ENCODE measurements at regions not wholly inside any gene's neighbourhood (a gene's known extent, or its start where the extent isn't known, plus 50 kb on each side); places are given as distances from the start of the nearest gene placed in this dataset.

DNA sequence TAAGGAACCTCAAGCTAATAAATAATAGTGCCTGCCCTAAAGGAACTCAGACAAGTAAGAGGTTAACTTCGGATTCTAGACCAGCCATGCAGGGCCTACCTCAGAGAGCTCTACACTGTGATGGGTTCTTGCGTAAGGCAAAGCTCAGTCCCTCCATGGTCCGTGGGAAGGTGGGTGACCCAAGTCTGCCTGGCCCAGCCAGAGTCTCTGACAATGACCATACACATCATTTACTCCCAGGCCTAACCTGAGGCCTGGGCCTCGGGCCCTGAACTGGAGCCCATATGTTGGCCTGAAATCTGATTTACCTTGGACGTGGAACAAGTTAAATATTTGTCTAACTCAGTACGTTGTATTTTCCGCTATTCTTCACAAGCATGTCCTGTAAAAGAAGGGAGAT is 55.1 kb downstream of the TMEM174 start:
- no peak for TF ChIP-seq ISL1 (CRISPR knock-in tag; IDR thresholded peaks at IDR 0.05)
- TF ChIP-seq TOX (CRISPR knock-in tag; IDR thresholded peaks at IDR 0.05; ENCODE audit: borderline replicate concordance): no peak
- TF ChIP-seq, protein P1, sequence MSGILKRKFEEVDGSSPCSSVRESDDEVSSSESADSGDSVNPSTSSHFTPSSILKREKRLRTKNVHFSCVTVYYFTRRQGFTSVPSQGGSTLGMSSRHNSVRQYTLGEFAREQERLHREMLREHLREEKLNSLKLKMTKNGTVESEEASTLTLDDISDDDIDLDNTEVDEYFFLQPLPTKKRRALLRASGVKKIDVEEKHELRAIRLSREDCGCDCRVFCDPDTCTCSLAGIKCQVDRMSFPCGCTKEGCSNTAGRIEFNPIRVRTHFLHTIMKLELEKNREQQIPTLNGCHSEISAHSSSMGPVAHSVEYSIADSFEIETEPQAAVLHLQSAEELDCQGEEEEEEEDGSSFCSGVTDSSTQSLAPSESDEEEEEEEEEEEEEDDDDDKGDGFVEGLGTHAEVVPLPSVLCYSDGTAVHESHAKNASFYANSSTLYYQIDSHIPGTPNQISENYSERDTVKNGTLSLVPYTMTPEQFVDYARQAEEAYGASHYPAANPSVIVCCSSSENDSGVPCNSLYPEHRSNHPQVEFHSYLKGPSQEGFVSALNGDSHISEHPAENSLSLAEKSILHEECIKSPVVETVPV (CRISPR knock-in tag; IDR thresholded peaks at IDR 0.05): no peak
- TF ChIP-seq CSDC2 (CRISPR knock-in tag; IDR thresholded peaks at IDR 0.05): no peak
- TF ChIP-seq, protein P2, sequence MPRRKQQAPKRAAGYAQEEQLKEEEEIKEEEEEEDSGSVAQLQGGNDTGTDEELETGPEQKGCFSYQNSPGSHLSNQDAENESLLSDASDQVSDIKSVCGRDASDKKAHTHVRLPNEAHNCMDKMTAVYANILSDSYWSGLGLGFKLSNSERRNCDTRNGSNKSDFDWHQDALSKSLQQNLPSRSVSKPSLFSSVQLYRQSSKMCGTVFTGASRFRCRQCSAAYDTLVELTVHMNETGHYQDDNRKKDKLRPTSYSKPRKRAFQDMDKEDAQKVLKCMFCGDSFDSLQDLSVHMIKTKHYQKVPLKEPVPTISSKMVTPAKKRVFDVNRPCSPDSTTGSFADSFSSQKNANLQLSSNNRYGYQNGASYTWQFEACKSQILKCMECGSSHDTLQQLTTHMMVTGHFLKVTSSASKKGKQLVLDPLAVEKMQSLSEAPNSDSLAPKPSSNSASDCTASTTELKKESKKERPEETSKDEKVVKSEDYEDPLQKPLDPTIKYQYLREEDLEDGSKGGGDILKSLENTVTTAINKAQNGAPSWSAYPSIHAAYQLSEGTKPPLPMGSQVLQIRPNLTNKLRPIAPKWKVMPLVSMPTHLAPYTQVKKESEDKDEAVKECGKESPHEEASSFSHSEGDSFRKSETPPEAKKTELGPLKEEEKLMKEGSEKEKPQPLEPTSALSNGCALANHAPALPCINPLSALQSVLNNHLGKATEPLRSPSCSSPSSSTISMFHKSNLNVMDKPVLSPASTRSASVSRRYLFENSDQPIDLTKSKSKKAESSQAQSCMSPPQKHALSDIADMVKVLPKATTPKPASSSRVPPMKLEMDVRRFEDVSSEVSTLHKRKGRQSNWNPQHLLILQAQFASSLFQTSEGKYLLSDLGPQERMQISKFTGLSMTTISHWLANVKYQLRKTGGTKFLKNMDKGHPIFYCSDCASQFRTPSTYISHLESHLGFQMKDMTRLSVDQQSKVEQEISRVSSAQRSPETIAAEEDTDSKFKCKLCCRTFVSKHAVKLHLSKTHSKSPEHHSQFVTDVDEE (CRISPR knock-in tag; IDR thresholded peaks at IDR 0.05): no peak
- TF ChIP-seq, protein P3, sequence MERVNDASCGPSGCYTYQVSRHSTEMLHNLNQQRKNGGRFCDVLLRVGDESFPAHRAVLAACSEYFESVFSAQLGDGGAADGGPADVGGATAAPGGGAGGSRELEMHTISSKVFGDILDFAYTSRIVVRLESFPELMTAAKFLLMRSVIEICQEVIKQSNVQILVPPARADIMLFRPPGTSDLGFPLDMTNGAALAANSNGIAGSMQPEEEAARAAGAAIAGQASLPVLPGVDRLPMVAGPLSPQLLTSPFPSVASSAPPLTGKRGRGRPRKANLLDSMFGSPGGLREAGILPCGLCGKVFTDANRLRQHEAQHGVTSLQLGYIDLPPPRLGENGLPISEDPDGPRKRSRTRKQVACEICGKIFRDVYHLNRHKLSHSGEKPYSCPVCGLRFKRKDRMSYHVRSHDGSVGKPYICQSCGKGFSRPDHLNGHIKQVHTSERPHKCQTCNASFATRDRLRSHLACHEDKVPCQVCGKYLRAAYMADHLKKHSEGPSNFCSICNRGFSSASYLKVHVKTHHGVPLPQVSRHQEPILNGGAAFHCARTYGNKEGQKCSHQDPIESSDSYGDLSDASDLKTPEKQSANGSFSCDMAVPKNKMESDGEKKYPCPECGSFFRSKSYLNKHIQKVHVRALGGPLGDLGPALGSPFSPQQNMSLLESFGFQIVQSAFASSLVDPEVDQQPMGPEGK (CRISPR knock-in tag; IDR thresholded peaks at IDR 0.05; ENCODE audit: borderline replicate concordance): no peak
- no peak for TF ChIP-seq ZC3H10 (CRISPR knock-in tag; IDR thresholded peaks at IDR 0.05)
- no peak for TF ChIP-seq ZNF70 (CRISPR knock-in tag; IDR thresholded peaks at IDR 0.05)
- no peak for TF ChIP-seq ZFP30 (CRISPR knock-in tag; IDR thresholded peaks at IDR 0.05)
- no peak for TF ChIP-seq ESRRG (CRISPR knock-in tag; IDR thresholded peaks at IDR 0.05)
- TF ChIP-seq, protein P4, sequence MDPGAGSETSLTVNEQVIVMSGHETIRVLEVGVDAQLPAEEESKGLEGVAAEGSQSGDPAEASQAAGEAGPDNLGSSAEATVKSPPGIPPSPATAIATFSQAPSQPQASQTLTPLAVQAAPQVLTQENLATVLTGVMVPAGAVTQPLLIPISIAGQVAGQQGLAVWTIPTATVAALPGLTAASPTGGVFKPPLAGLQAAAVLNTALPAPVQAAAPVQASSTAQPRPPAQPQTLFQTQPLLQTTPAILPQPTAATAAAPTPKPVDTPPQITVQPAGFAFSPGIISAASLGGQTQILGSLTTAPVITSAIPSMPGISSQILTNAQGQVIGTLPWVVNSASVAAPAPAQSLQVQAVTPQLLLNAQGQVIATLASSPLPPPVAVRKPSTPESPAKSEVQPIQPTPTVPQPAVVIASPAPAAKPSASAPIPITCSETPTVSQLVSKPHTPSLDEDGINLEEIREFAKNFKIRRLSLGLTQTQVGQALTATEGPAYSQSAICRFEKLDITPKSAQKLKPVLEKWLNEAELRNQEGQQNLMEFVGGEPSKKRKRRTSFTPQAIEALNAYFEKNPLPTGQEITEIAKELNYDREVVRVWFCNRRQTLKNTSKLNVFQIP (CRISPR knock-in tag; IDR thresholded peaks at IDR 0.05; ENCODE audit: borderline replicate concordance, low read depth): no peak
- no peak for TF ChIP-seq OSR1 (CRISPR knock-in tag; IDR thresholded peaks at IDR 0.05)
